ENCODE measurements at regions not wholly inside any gene's neighbourhood (a gene's known extent, or its start where the extent isn't known, plus 50 kb on each side); places are given as distances from the start of the nearest gene placed in this dataset.
"Not testable (repeated sequence)": the region's sequence is repeated elsewhere in the genome, so short reads cannot be mapped to it uniquely, and the experiment has no call there.

DNA sequence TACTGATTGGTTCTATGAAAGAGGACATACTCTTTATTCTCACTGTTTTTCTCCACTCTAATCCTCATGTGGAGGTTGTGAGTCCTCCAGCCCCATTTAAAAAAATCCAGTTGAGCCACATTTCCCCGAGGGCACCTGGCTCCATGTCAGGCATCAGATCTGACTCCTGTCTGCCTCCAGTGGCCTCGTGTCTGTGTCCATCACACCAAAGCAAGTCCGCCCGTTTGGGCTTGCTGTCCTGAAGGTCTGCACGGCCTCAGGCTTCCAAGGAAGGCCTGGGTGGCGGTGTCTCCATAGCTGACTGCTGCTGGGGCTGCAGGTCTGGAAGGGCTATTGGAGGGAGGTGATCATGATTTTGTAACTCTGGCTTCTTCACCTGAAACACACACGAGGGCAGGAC lies 233.4 kb upstream of the PLGLB2 start:
- TF ChIP-seq ZNF70 (CRISPR knock-in tag; IDR thresholded peaks at IDR 0.05); TOX (CRISPR knock-in tag; IDR thresholded peaks at IDR 0.05; ENCODE audit: borderline replicate concordance): not testable (repeated sequence)
- TF ChIP-seq, protein P1, sequence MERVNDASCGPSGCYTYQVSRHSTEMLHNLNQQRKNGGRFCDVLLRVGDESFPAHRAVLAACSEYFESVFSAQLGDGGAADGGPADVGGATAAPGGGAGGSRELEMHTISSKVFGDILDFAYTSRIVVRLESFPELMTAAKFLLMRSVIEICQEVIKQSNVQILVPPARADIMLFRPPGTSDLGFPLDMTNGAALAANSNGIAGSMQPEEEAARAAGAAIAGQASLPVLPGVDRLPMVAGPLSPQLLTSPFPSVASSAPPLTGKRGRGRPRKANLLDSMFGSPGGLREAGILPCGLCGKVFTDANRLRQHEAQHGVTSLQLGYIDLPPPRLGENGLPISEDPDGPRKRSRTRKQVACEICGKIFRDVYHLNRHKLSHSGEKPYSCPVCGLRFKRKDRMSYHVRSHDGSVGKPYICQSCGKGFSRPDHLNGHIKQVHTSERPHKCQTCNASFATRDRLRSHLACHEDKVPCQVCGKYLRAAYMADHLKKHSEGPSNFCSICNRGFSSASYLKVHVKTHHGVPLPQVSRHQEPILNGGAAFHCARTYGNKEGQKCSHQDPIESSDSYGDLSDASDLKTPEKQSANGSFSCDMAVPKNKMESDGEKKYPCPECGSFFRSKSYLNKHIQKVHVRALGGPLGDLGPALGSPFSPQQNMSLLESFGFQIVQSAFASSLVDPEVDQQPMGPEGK (CRISPR knock-in tag; IDR thresholded peaks at IDR 0.05; ENCODE audit: borderline replicate concordance): not testable (repeated sequence)

Measured in SK-N-SH treated with all-trans-retinoic acid at 6 μM for 48 hours (cell line).